HEK293 (cell line): ENCODE measurements at regions not wholly inside any gene's neighbourhood (a gene's known extent, or its start where the extent isn't known, plus 50 kb on each side); places are given as distances from the start of the nearest gene placed in this dataset.

ENCODE experiments used
- CTCF ChIA-PET: fragments of 350-600 bp; formaldehyde crosslinking; extraction: SDS; loops from one replicate; lab custom pipeline; 2021; ENCODE audit warnings: antibody characterized with exemption; lab: Yijun Ruan, JAX
- POLR2A ChIA-PET: fragments of 300-600 bp; formaldehyde crosslinking; extraction: SDS; loops from one replicate; lab custom pipeline; 2020; ENCODE audit warnings: antibody characterized with exemption, inconsistent platforms; lab: Yijun Ruan, JAX
- H3K27ac ChIP-seq: fragments of 200-500 bp; sonication (Bioruptor generic); 2 replicates; pipeline ENCODE4 v1.5.1; 2014; ENCODE audit warnings: low read depth, low read length, control low read depth, inconsistent platforms; ENCODE audit errors: extremely low read depth
- H3K36me3 ChIP-seq, 2 experiments: fragments of 200-500 bp in 1 of 2; sonication (Bioruptor generic) in 1 of 2; 1 replicate in 1 of 2; 2 replicates in 1 of 2; pipeline ENCODE4 v1.5.1; 2014 to 2017; ENCODE audit warnings: inconsistent platforms in 2 of 2, low read length in 2 of 2; ENCODE audit not compliant: control insufficient read depth in 2 of 2, insufficient read depth in 1 of 2
- H3K4me1 ChIP-seq: fragments of 200-500 bp; sonication (Bioruptor generic); 2 replicates; pipeline ENCODE4 v1.5.1; 2014; ENCODE audit warnings: mild to moderate bottlenecking, low read length, inconsistent platforms; ENCODE audit not compliant: control insufficient read depth, insufficient read depth
- H3K4me3 ChIP-seq: 2 replicates; pipeline ENCODE4 v1.5.1; 2011; ENCODE audit warnings: low read depth, mild to moderate bottlenecking, control low read depth, low read length, moderate library complexity
- H3K9me3 ChIP-seq: fragments of 200-500 bp; sonication (Bioruptor generic); 2 replicates; pipeline ENCODE4 v1.5.1; 2014; ENCODE audit warnings: low read depth, low read length, inconsistent platforms; ENCODE audit not compliant: control insufficient read depth, insufficient read depth
- ATF2 ChIP-seq: fragments of 450-650 bp; formaldehyde crosslinking; IDR thresholded peaks from 2 replicates; pipeline ENCODE4 v1.5.1; 2016; ENCODE audit warnings: missing biosample characterization, missing genetic modification characterization, low read depth
- CTCF ChIP-seq: fragments of 450-650 bp; formaldehyde crosslinking; IDR thresholded peaks from 2 replicates; pipeline ENCODE4 v1.5.1; 2016; ENCODE audit warnings: missing biosample characterization, missing genetic modification characterization
- SCRT2 ChIP-seq: fragments of 450-650 bp; formaldehyde crosslinking; IDR thresholded peaks from 2 replicates; pipeline ENCODE4 v1.5.1; 2016; ENCODE audit warnings: missing biosample characterization, missing genetic modification characterization
- ZBTB21 ChIP-seq: fragments of 450-650 bp; formaldehyde crosslinking; IDR thresholded peaks from 2 replicates; pipeline ENCODE4 v1.5.1; 2017; ENCODE audit warnings: missing biosample characterization, missing genetic modification characterization
- ZBTB6 ChIP-seq: fragments of 450-650 bp; formaldehyde crosslinking; IDR thresholded peaks from 2 replicates; pipeline ENCODE4 v1.5.1; 2017; ENCODE audit warnings: missing biosample characterization, missing genetic modification characterization
- ZNF2 ChIP-seq: fragments of 450-650 bp; formaldehyde crosslinking; IDR thresholded peaks from 2 replicates; pipeline ENCODE4 v1.5.1; 2016; ENCODE audit warnings: missing biosample characterization, missing genetic modification characterization
- ZNF214 ChIP-seq: fragments of 450-650 bp; formaldehyde crosslinking; IDR thresholded peaks from 2 replicates; pipeline ENCODE4 v1.5.1; 2017; ENCODE audit warnings: missing biosample characterization, mild to moderate bottlenecking, missing genetic modification characterization, borderline replicate concordance
- ZNF518A ChIP-seq: fragments of 450-650 bp; formaldehyde crosslinking; conservative IDR thresholded peaks from 2 replicates; pipeline ENCODE4 v1.5.1; 2016; ENCODE audit warnings: low read depth, missing biosample characterization, missing genetic modification characterization
- ZNF629 ChIP-seq: fragments of 450-650 bp; formaldehyde crosslinking; IDR thresholded peaks from 2 replicates; pipeline ENCODE4 v1.5.1; 2017; ENCODE audit warnings: missing biosample characterization, missing genetic modification characterization
- ZNF660 ChIP-seq: fragments of 450-650 bp; IDR thresholded peaks from 2 replicates; pipeline ENCODE4 v1.5.1; 2018; ENCODE audit warnings: missing biosample characterization, mild to moderate bottlenecking, missing genetic modification characterization
- ZNF692 ChIP-seq: fragments of 450-650 bp; formaldehyde crosslinking; IDR thresholded peaks from 2 replicates; pipeline ENCODE4 v1.5.1; 2016; ENCODE audit warnings: missing biosample characterization, missing genetic modification characterization

- TF ChIP-seq ZNF214 (tag by site-specific recombination) (no peak), ZBTB21 (tag by site-specific recombination) (peak; percentile 66), CTCF (tag by site-specific recombination) (no peak), SCRT2 (tag by site-specific recombination) (no peak), ZNF629 (0 out of 2 replicates have a peak, but pooled peaks have one; percentile 45), ZNF660 (tag by site-specific recombination) (peak; percentile 52; the same call in 1 of the 2 replicates), ZNF2 (no peak), ZNF692 (tag by site-specific recombination) (0 out of 2 replicates have a peak, but pooled peaks have one; percentile 15), ZNF518A (tag by site-specific recombination) (0 out of 2 replicates have a peak, but pooled peaks have one; percentile 20), ZBTB6 (tag by site-specific recombination) (no peak)
- CTCF ChIA-PET, result interaction anchor here (0.8 to 1.1 kb wide), 4 partner anchors 10 to 339 kb away, joined by 3 to 4 read pairs (median 3); no protein-coding TSS in a partner anchor
- H3K4me1 ChIP-seq, result no peaks in the 10 kb centered on the region
These were observed 422.7 kb downstream of the SIPA1L2 start for GRCh38 chr1:232207073-232207866.

GRCh38 chr1:232204269-232204668 is 425.7 kb downstream of the SIPA1L2 start:
- H3K4me1 ChIP-seq, result no peaks in the 10 kb centered on the region
- peaks cover 2% of the 10 kb centered on the region for H3K9me3 ChIP-seq
- no peak overlapping the region for H3K27ac ChIP-seq
- H3K4me3 ChIP-seq, result no peak overlapping the region
- ChIA-PET POLR2A (no interaction called here), CTCF (interaction anchor here (1.0 kb wide), 1 partner anchor 31 kb away, joined by 3 read pairs; no protein-coding TSS in a partner anchor)
- H3K36me3 ChIP-seq, result no peaks in the 10 kb centered on the region
- TF ChIP-seq ATF2 (peak; percentile 78), ZNF629 (no peak)
- TF ChIP-seq, all 188 proteins: peak for 1

More at GRCh38 chr1:232207073-232207866, 422.7 kb downstream of the SIPA1L2 start:
- Histone ChIP-seq H3K27ac (no peak overlapping the region), H3K36me3 (no peaks in the 10 kb centered on the region), H3K9me3 (no peaks in the 10 kb centered on the region; the same call in none of the 2 replicates), H3K4me3 (no peak overlapping the region)
- POLR2A ChIA-PET, result no interaction called here
